Body of pancreas (tissue), 4 donors: ENCODE measurements at regions not wholly inside any gene's neighbourhood (a gene's known extent, or its start where the extent isn't known, plus 50 kb on each side); places are given as distances from the start of the nearest gene placed in this dataset.

ENCODE experiments used
- POLR2A ChIP-seq, 3 donors: fragments of 450-650 bp; IDR thresholded peaks; one replicate each; pipeline ENCODE4 v1.6.1; 2016; ENCODE audit warnings: antibody characterized with exemption in 3 of 3, mild to moderate bottlenecking in 2 of 3
- TF ChIP-seq, protein P1 (sequence below), 7 experiments: fragments of 450-650 bp in 4 of 7; fragments of 200-600 bp in 3 of 7; sonication (generic) in 3 of 7; IDR thresholded peaks; one replicate each; pipeline ENCODE4 v1.5.1; 2016 to 2019; ENCODE audit warnings: antibody characterized with exemption in 7 of 7

GRCh38 chr12:85476756-85477155 is 196.7 kb downstream of the ALX1 start:
- TF ChIP-seq, protein P1, sequence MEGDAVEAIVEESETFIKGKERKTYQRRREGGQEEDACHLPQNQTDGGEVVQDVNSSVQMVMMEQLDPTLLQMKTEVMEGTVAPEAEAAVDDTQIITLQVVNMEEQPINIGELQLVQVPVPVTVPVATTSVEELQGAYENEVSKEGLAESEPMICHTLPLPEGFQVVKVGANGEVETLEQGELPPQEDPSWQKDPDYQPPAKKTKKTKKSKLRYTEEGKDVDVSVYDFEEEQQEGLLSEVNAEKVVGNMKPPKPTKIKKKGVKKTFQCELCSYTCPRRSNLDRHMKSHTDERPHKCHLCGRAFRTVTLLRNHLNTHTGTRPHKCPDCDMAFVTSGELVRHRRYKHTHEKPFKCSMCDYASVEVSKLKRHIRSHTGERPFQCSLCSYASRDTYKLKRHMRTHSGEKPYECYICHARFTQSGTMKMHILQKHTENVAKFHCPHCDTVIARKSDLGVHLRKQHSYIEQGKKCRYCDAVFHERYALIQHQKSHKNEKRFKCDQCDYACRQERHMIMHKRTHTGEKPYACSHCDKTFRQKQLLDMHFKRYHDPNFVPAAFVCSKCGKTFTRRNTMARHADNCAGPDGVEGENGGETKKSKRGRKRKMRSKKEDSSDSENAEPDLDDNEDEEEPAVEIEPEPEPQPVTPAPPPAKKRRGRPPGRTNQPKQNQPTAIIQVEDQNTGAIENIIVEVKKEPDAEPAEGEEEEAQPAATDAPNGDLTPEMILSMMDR (IDR thresholded peaks at IDR 0.05), result no peak
- TF ChIP-seq POLR2A (IDR thresholded peaks at IDR 0.05), result no peak
